GM23248 (cell line): ENCODE measurements at regions not wholly inside any gene's neighbourhood (a gene's known extent, or its start where the extent isn't known, plus 50 kb on each side); places are given as distances from the start of the nearest gene placed in this dataset.
A peak's percentile ranks its signal among the peaks of the same experiment; 100 is the strongest.

Experiments
- DNase-seq: peaks from one replicate; pipeline ENCODE4 v3.0.0-alpha.2; 2015
- H2AFZ ChIP-seq: fragments of 200-600 bp; sonication (generic); 2 replicates; pipeline ENCODE4 v1.6.1; 2016; ENCODE audit warnings: antibody characterized with exemption
- H3F3A ChIP-seq: fragments of 200-600 bp; sonication (generic); 2 replicates; pipeline ENCODE4 v1.6.1; 2016; ENCODE audit warnings: mild to moderate bottlenecking, antibody characterized with exemption, mixed run types; ENCODE audit not compliant: insufficient read depth
- H3K27ac ChIP-seq: fragments of 200-600 bp; sonication (generic); 2 replicates; pipeline ENCODE4 v1.5.1; 2016; ENCODE audit warnings: mild to moderate bottlenecking
- H3K27me3 ChIP-seq: fragments of 200-600 bp; sonication (generic); replicated peaks from 2 replicates; pipeline ENCODE4 v1.6.1; 2016; ENCODE audit warnings: mild to moderate bottlenecking; ENCODE audit not compliant: insufficient read depth
- H3K36me3 ChIP-seq: fragments of 200-600 bp; sonication (generic); 2 replicates; pipeline ENCODE4 v1.6.1; 2016; ENCODE audit warnings: low read depth, mild to moderate bottlenecking
- H3K4me1 ChIP-seq: fragments of 200-600 bp; sonication (generic); 2 replicates; pipeline ENCODE4 v1.6.1; 2016; ENCODE audit warnings: mild to moderate bottlenecking; ENCODE audit not compliant: insufficient read depth
- H3K4me2 ChIP-seq: fragments of 200-600 bp; sonication (generic); one replicate; pipeline ENCODE4 v1.6.1; 2016; ENCODE audit warnings: mild to moderate bottlenecking; ENCODE audit not compliant: unreplicated experiment
- H3K4me3 ChIP-seq: fragments of 200-600 bp; sonication (generic); 2 replicates; pipeline ENCODE4 v1.5.1; 2016; ENCODE audit warnings: mild to moderate bottlenecking
- H3K79me2 ChIP-seq: fragments of 200-600 bp; sonication (generic); 2 replicates; pipeline ENCODE4 v1.6.1; 2016; ENCODE audit warnings: mild to moderate bottlenecking; ENCODE audit not compliant: insufficient read depth
- H3K9ac ChIP-seq: fragments of 200-600 bp; sonication (generic); 2 replicates; pipeline ENCODE4 v1.6.1; 2016; ENCODE audit warnings: mild to moderate bottlenecking
- H3K9me2 ChIP-seq: fragments of 200-600 bp; sonication (generic); 2 replicates; pipeline ENCODE4 v1.6.1; 2016; ENCODE audit warnings: mixed run types, mild to moderate bottlenecking, moderate library complexity; ENCODE audit not compliant: insufficient read depth
- H3K9me3 ChIP-seq: fragments of 200-600 bp; sonication (generic); one replicate; pipeline ENCODE4 v1.6.1; 2017; ENCODE audit warnings: low read depth
- H4K20me1 ChIP-seq: fragments of 200-600 bp; sonication (generic); 2 replicates; pipeline ENCODE4 v1.6.0; 2016; ENCODE audit not compliant: insufficient read depth
- EZH2 ChIP-seq: fragments of 200-600 bp; sonication (generic); IDR thresholded peaks from 2 replicates; pipeline ENCODE4 v1.6.1; 2018; ENCODE audit warnings: antibody characterized with exemption, mild to moderate bottlenecking; ENCODE audit not compliant: insufficient read depth, poor library complexity, severe bottlenecking
- EZH2phosphoT487 ChIP-seq: fragments of 200-600 bp; sonication (generic); IDR thresholded peaks from 2 replicates; pipeline ENCODE4 v1.6.1; 2018; ENCODE audit warnings: antibody characterized with exemption, moderate library complexity, mild to moderate bottlenecking, low read depth; ENCODE audit not compliant: insufficient read depth
- WGBS, 2 experiments: methylation state at CpG; one replicate each; pipeline ENCODE4 v1.1.6; 2015 to 2017; ENCODE audit warnings: low lambda C conversion rate in 2 of 2, low coverage in 1 of 2; ENCODE audit errors: missing lambda C conversion rate in 2 of 2; 5-methylcytosine and 5-hydroxymethylcytosine counted together
- in situ Hi-C: fragments of 300-500 bp; cut with MboI; formaldehyde crosslinking; loops from 2 replicates; pipeline ENCODE4 v1.15.0; 2020

GRCh38 chr18:73838107-73838506 is 309.5 kb downstream of the FBXO15 start:
- Histone ChIP-seq H3K27ac (no peak overlapping the region), H3F3A (no peaks in the 10 kb centered on the region), H3K79me2 (no peaks in the 10 kb centered on the region), H4K20me1 (no peaks in the 10 kb centered on the region), H2AFZ (no peak overlapping the region), H3K27me3 (no peaks in the 10 kb centered on the region), H3K4me3 (no peak overlapping the region), H3K9ac (no peak overlapping the region), H3K4me1 (no peaks in the 10 kb centered on the region), H3K36me3 (no peaks in the 10 kb centered on the region), H3K4me2 (no peak overlapping the region), H3K9me2 (no peaks in the 10 kb centered on the region), H3K9me3 (no peaks in the 10 kb centered on the region)
- no peak for DNase-seq
- TF ChIP-seq EZH2 (no peak), EZH2phosphoT487 (no peak)
- in situ Hi-C loops = no loop called here

- peak; percentile 29 for DNase-seq
- H3K79me2 ChIP-seq = no peaks in the 10 kb centered on the region
- no peak overlapping the region for H3K27ac ChIP-seq
- in situ Hi-C loops = no loop called here
- no peaks in the 10 kb centered on the region for H3F3A ChIP-seq
- TF ChIP-seq EZH2 (no peak), EZH2phosphoT487 (no peak)
- H4K20me1 ChIP-seq = no peaks in the 10 kb centered on the region
- H2AFZ ChIP-seq = no peak overlapping the region
- no peak overlapping the region for H3K9ac ChIP-seq
- H3K4me2 ChIP-seq = no peak overlapping the region
- H3K4me3 ChIP-seq = no peak overlapping the region
- 66 to 75% methylated on average over 8 of the region's 8 CpGs for WGBS, 2 experiments
- no peaks in the 10 kb centered on the region for H3K9me2 ChIP-seq
- H3K4me1 ChIP-seq = no peaks in the 10 kb centered on the region
- H3K9me3 ChIP-seq = no peaks in the 10 kb centered on the region
- H3K36me3 ChIP-seq = no peaks in the 10 kb centered on the region
- H3K27me3 ChIP-seq = no peaks in the 10 kb centered on the region
These were observed 311.8 kb downstream of the FBXO15 start for GRCh38 chr18:73835656-73836364.

GRCh38 chr18:73835039-73835438 is 312.6 kb downstream of the FBXO15 start:
- no peak overlapping the region for H2AFZ ChIP-seq
- 76 to 92% methylated on average over 3 of the region's 3 CpGs for WGBS, 2 experiments
- no peaks in the 10 kb centered on the region for H3K36me3 ChIP-seq
- no peak overlapping the region for H3K27ac ChIP-seq
- no peaks in the 10 kb centered on the region for H3F3A ChIP-seq
- H3K9ac ChIP-seq = no peak overlapping the region
- in situ Hi-C loops = no loop called here
- H3K4me1 ChIP-seq = no peaks in the 10 kb centered on the region
- H4K20me1 ChIP-seq = no peaks in the 10 kb centered on the region
- H3K27me3 ChIP-seq = no peaks in the 10 kb centered on the region
- H3K9me2 ChIP-seq = no peaks in the 10 kb centered on the region
- no peak for DNase-seq
- no peaks in the 10 kb centered on the region for H3K9me3 ChIP-seq
- H3K4me2 ChIP-seq = no peak overlapping the region
- H3K4me3 ChIP-seq = no peak overlapping the region
- no peaks in the 10 kb centered on the region for H3K79me2 ChIP-seq
- TF ChIP-seq EZH2 = no peak
- no peak for TF ChIP-seq EZH2phosphoT487

- H3K4me2 ChIP-seq = no peak overlapping the region
- in situ Hi-C loops = no loop called here
- H4K20me1 ChIP-seq = no peaks in the 10 kb centered on the region
- no peaks in the 10 kb centered on the region for H3K79me2 ChIP-seq
- no peaks in the 10 kb centered on the region for H3K9me3 ChIP-seq
- no peak overlapping the region for H3K9ac ChIP-seq
- no peak overlapping the region for H3K27ac ChIP-seq
- no peaks in the 10 kb centered on the region for H3K27me3 ChIP-seq
- H3K9me2 ChIP-seq = no peaks in the 10 kb centered on the region
- no peaks in the 10 kb centered on the region for H3K36me3 ChIP-seq
- no peak for DNase-seq
- 60 to 63% methylated on average over 6 of the region's 6 CpGs for WGBS, 2 experiments
- H3K4me1 ChIP-seq = no peaks in the 10 kb centered on the region
- no peak overlapping the region for H2AFZ ChIP-seq
- no peak for TF ChIP-seq EZH2
- no peak for TF ChIP-seq EZH2phosphoT487
- H3F3A ChIP-seq = no peaks in the 10 kb centered on the region
- H3K4me3 ChIP-seq = no peak overlapping the region
These were observed 315.9 kb downstream of the FBXO15 start for GRCh38 chr18:73831688-73832087.

GRCh38 chr18:73829146-73829545 is 318.5 kb downstream of the FBXO15 start:
- Histone ChIP-seq H4K20me1 (no peaks in the 10 kb centered on the region), H3K9ac (no peak overlapping the region), H3F3A (peaks cover 8% of the 10 kb centered on the region; the same call in 1 of the 2 replicates), H3K27ac (no peak overlapping the region), H3K79me2 (no peaks in the 10 kb centered on the region), H2AFZ (no peak overlapping the region), H3K4me2 (no peak overlapping the region), H3K36me3 (no peaks in the 10 kb centered on the region), H3K9me3 (no peaks in the 10 kb centered on the region), H3K27me3 (no peaks in the 10 kb centered on the region), H3K4me3 (no peak overlapping the region), H3K9me2 (no peaks in the 10 kb centered on the region), H3K4me1 (peaks cover 7% of the 10 kb centered on the region)
- DNase-seq = no peak
- in situ Hi-C loops = no loop called here
- WGBS, 2 experiments = 73 to 83% methylated on average over 7 of the region's 7 CpGs
- TF ChIP-seq EZH2 (no peak), EZH2phosphoT487 (no peak)
